Colonic mucosa (tissue), 4 donors: ENCODE measurements at regions not wholly inside any gene's neighbourhood (a gene's known extent, or its start where the extent isn't known, plus 50 kb on each side); places are given as distances from the start of the nearest gene placed in this dataset.

Experiments
- DNase-seq: peaks from one replicate; pipeline ENCODE4 v3.0.0-alpha.2; 2020
- H3K27ac ChIP-seq: fragments of 200-600 bp; one replicate; pipeline ENCODE4 v1.8.0; 2021
- H3K27me3 ChIP-seq: fragments of 200-600 bp; one replicate; pipeline ENCODE4 v1.8.0; 2021
- H3K36me3 ChIP-seq: fragments of 200-600 bp; one replicate; pipeline ENCODE4 v1.8.0; 2021
- H3K4me1 ChIP-seq: fragments of 200-600 bp; one replicate; pipeline ENCODE4 v1.8.0; 2021; ENCODE audit warnings: mild to moderate bottlenecking
- H3K4me3 ChIP-seq: fragments of 200-600 bp; one replicate; pipeline ENCODE4 v1.8.0; 2021
- H3K9ac ChIP-seq, 2 donors: one replicate each; pipeline ENCODE4 v1.7.0; 2013; ENCODE audit warnings: control low read depth in 2 of 2, low read depth in 2 of 2, low read length in 2 of 2
- H3K9me3 ChIP-seq: fragments of 200-600 bp; one replicate; pipeline ENCODE4 v1.8.0; 2021
- intact Hi-C: fragments of 100-400 bp; cut with DNase I; formaldehyde crosslinking; loops from one replicate; pipeline ENCODE4 v1.14.1; 2022
- TF ChIP-seq, protein P1 (sequence below): fragments of 200-600 bp; IDR thresholded peaks from one replicate; pipeline ENCODE4 v1.8.0; 2022; ENCODE audit warnings: antibody characterized with exemption, mild to moderate bottlenecking
- donor health status: healthy.
- donor health status: DM: no; HTN: no; CAD: no.
- donor health status: DM: no; HTN: no; CAD: no.

DNA sequence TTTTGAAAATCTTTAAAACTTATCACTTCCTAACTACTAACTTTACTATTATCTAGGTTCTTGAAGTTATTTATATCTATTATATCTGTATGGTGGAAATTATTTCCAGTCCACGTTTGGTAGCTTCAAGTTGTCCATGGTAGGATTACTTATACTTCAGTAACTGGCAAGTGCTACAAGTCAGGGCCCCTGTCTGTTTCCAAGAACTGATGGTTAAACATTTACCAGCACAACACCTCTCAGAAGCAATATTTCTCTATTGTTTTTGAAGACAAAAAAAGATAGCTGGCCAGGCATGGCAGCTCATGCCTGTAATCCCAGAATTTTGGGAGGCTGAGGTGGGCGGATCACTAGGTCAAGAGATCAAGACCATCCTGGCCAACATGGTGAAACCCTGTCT is 240.4 kb upstream of the RHOBTB1 start:
- DNase-seq = no peak
- Histone ChIP-seq H3K27ac (no peak overlapping the region), H3K36me3 (no peaks in the 10 kb centered on the region), H3K4me3 (no peak overlapping the region), H3K9ac (no peak overlapping the region), H3K9me3 (no peaks in the 10 kb centered on the region), H3K27me3 (no peaks in the 10 kb centered on the region), H3K4me1 (no peaks in the 10 kb centered on the region)
- intact Hi-C loops = no loop called here
- TF ChIP-seq, protein P1, sequence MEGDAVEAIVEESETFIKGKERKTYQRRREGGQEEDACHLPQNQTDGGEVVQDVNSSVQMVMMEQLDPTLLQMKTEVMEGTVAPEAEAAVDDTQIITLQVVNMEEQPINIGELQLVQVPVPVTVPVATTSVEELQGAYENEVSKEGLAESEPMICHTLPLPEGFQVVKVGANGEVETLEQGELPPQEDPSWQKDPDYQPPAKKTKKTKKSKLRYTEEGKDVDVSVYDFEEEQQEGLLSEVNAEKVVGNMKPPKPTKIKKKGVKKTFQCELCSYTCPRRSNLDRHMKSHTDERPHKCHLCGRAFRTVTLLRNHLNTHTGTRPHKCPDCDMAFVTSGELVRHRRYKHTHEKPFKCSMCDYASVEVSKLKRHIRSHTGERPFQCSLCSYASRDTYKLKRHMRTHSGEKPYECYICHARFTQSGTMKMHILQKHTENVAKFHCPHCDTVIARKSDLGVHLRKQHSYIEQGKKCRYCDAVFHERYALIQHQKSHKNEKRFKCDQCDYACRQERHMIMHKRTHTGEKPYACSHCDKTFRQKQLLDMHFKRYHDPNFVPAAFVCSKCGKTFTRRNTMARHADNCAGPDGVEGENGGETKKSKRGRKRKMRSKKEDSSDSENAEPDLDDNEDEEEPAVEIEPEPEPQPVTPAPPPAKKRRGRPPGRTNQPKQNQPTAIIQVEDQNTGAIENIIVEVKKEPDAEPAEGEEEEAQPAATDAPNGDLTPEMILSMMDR = no peak

DNA sequence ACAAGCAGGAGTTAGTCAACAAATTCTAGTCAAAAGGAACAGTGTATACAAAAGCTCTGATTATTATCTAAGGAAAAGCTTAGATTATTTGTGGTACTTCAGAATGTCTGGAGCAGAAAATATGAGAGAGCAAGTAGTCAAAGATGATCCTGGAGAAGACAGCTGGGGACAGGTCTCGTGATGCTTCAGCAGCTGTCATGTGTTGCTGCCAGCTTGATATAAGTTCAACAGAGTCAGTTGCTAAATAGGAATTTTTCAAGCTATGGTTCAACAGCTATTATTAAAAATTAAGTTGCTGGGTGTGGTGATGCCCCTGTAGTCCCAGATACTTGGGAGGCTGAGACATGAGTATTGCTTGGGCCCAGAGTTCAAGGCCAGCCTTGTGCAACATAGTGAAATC is 240.0 kb upstream of the RHOBTB1 start:
- no peaks in the 10 kb centered on the region for H3K4me1 ChIP-seq
- H3K27ac ChIP-seq = no peak overlapping the region
- no peaks in the 10 kb centered on the region for H3K27me3 ChIP-seq
- TF ChIP-seq, protein P1 = no peak
- intact Hi-C loops = no loop called here
- no peaks in the 10 kb centered on the region for H3K9me3 ChIP-seq
- DNase-seq = no peak
- H3K4me3 ChIP-seq = no peak overlapping the region
- no peaks in the 10 kb centered on the region for H3K36me3 ChIP-seq
- H3K9ac ChIP-seq = no peak overlapping the region

GRCh38 chr10:61181832-61182231 is 237.8 kb upstream of the RHOBTB1 start:
- no peak for DNase-seq
- no peak overlapping the region for H3K9ac ChIP-seq
- H3K36me3 ChIP-seq = no peaks in the 10 kb centered on the region
- H3K9me3 ChIP-seq = no peaks in the 10 kb centered on the region
- no peaks in the 10 kb centered on the region for H3K4me1 ChIP-seq
- TF ChIP-seq, protein P1 = no peak
- no peak overlapping the region for H3K4me3 ChIP-seq
- H3K27ac ChIP-seq = no peak overlapping the region
- intact Hi-C loops = no loop called here
- no peaks in the 10 kb centered on the region for H3K27me3 ChIP-seq

DNA sequence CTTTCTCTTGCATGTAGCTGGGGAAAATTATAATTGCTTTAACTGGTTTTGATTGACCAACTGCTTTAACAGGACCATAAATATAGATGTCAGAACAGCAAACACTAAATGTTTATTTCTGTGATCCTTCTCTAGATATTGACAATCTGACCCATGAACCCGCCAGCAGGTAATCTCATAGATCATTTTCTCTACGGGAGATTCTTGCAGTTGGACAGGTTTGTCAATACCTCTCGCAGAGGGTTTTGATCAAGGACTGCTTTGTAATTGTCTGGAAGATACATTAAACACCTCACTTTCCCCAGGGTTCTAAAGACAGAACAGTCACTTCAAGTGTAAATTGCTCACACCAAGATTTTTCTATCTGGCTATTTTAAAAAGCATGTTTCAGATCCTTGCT is 235.8 kb upstream of the RHOBTB1 start:
- Histone ChIP-seq H3K4me3 (no peak overlapping the region), H3K9ac (no peak overlapping the region), H3K27me3 (no peaks in the 10 kb centered on the region), H3K4me1 (no peaks in the 10 kb centered on the region), H3K27ac (no peak overlapping the region), H3K36me3 (no peaks in the 10 kb centered on the region), H3K9me3 (no peaks in the 10 kb centered on the region)
- TF ChIP-seq, protein P1 = no peak
- intact Hi-C loops = no loop called here
- no peak for DNase-seq

DNA sequence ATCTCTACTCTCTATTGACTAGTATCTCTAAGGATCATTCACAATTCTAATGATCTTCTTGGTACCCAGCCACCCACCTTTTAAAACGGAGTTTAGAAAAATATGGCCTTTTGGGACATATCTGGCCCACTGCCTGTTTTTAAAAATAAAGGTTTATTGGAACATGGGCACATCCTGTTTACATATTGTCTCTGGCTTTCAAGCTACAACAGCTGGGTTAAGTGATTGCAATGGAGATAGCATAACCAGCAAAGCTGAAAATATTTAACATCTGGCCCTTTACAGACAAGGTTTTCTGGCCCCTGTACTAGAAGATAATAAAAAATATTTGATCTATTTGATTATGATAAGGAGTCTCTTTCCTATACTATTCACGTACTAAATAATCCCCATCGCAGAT is 232.4 kb upstream of the RHOBTB1 start:
- Histone ChIP-seq H3K36me3 (no peaks in the 10 kb centered on the region), H3K27me3 (no peaks in the 10 kb centered on the region), H3K9ac (no peak overlapping the region), H3K9me3 (no peaks in the 10 kb centered on the region), H3K4me3 (no peak overlapping the region), H3K4me1 (no peaks in the 10 kb centered on the region), H3K27ac (no peak overlapping the region)
- TF ChIP-seq, protein P1 = no peak
- intact Hi-C loops = no loop called here
- DNase-seq = no peak

DNA sequence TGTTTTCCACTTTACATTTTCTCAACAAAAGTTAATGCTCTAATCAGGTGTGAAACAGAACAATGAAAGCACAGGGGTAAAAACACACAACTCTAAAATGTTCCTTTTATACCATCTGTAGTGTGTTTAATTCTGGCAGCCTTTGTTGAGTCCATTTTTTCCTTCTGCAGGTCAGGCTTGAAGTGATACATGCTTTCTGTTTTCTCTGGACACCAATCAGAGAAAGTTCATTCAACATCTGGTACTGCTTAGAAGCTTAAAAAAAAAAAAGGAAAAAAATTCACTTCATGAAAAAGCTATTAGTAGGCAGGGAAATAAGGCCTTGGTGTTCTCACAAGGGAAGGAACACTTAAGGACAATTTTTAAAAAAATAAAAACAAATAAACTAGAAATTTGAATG is 231.3 kb upstream of the RHOBTB1 start:
- DNase-seq = no peak
- TF ChIP-seq, protein P1 = no peak
- Histone ChIP-seq H3K27me3 (no peaks in the 10 kb centered on the region), H3K4me3 (no peak overlapping the region), H3K9ac (no peak overlapping the region), H3K4me1 (no peaks in the 10 kb centered on the region), H3K27ac (no peak overlapping the region), H3K9me3 (no peaks in the 10 kb centered on the region), H3K36me3 (no peaks in the 10 kb centered on the region)
- intact Hi-C loops = no loop called here
